ENCODE measurements at regions not wholly inside any gene's neighbourhood (a gene's known extent, or its start where the extent isn't known, plus 50 kb on each side); places are given as distances from the start of the nearest gene placed in this dataset.
"Not testable (repeated sequence)": the region's sequence is repeated elsewhere in the genome, so short reads cannot be mapped to it uniquely, and the experiment has no call there.

- TF ChIP-seq POLR2A, CTCF (IDR thresholded peaks at IDR 0.05): not testable (repeated sequence)
These were observed 120.7 kb downstream of the GJA1 start for GRCh38 chr6:121556149-121556548.

All from ovary (tissue), 3 donors.